ENCODE measurements at regions not wholly inside any gene's neighbourhood (a gene's known extent, or its start where the extent isn't known, plus 50 kb on each side); places are given as distances from the start of the nearest gene placed in this dataset.

GRCh38 chr14:71267691-71268090 lies 360.4 kb downstream of the PCNX1 start:
- no peak for TF ChIP-seq CTCF (conservative IDR thresholded peaks at IDR 0.05)
- no peak overlapping the region for H3K27ac ChIP-seq

DNA sequence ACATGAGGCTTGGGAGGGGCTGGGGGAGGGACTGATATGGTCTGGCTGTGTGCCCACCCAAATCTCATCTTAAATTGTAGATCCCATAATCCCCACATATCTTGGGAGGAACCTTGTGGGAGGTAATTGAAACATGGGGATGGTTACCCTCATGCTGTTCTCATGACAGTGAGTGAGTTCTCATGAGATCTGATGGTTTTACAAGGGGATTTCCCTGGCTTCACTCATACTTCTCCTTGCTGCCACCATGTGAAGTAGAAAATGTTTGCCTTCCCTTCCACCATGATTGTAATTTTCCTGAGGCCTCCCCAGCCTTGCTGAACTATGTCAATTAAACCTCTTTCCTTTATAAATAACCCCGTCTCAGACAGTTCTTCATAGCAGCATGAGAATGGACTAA lies 362.9 kb downstream of the PCNX1 start:
- H3K27ac ChIP-seq: no peak overlapping the region
- no peak for TF ChIP-seq CTCF (conservative IDR thresholded peaks at IDR 0.05)

GRCh38 chr14:71271166-71271945 lies 364.1 kb downstream of the PCNX1 start:
- H3K27ac ChIP-seq: no peak overlapping the region
- no peak for TF ChIP-seq CTCF (conservative IDR thresholded peaks at IDR 0.05)

DNA sequence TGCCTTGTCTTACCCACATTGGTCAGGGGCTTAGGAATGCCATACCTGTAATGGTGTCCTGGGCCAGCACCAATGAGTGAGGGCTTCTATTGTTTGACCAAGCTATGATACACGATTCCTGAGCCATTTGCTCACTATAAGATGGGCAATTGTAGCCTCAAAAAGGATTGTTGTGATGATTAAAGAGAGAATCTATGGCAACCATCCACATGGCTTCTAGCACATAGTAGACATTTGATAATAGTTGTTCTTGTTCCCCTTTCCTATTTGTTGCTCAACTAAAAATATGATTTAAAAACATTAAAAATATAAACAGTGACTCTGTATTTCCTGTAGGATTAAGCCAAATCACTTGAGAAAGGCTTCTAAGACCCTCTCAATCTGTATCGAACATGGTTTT lies 366.1 kb downstream of the PCNX1 start:
- H3K27ac ChIP-seq: no peak overlapping the region
- no peak for TF ChIP-seq CTCF (conservative IDR thresholded peaks at IDR 0.05)

GRCh38 chr14:71284048-71284447 lies 376.8 kb downstream of the PCNX1 start:
- TF ChIP-seq CTCF (conservative IDR thresholded peaks at IDR 0.05): no peak
- no peak overlapping the region for H3K27ac ChIP-seq

DNA sequence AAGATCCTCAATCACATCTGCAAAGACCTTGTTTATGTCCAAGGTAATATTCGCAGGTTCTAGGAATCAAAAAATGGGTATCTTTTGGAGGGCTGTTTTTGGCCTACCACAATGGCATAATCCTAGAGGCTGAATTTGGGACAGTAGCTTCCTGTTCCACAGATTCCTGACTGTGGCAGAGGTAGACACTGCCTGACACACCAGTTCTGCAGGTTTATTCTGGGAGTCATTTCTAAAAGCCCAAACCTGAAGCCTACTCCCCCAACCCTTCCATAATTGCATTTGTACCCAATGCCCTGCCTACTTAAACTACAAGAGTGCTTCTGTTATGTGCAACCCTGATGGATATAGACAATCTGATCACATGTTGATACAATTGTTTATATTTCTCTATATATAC lies 378.9 kb downstream of the PCNX1 start:
- H3K27ac ChIP-seq: no peak overlapping the region
- TF ChIP-seq CTCF (conservative IDR thresholded peaks at IDR 0.05): no peak

GRCh38 chr14:71287567-71287966 lies 380.3 kb downstream of the PCNX1 start:
- no peak for TF ChIP-seq CTCF (conservative IDR thresholded peaks at IDR 0.05)
- H3K27ac ChIP-seq: no peak overlapping the region
